HepG2 (cell line): ENCODE measurements at regions not wholly inside any gene's neighbourhood (a gene's known extent, or its start where the extent isn't known, plus 50 kb on each side); places are given as distances from the start of the nearest gene placed in this dataset.

Source experiments
- ATAC-seq: fragments of 200-7000 bp; cut with Tn5 transposase; 3 replicates; pipeline ENCODE4 v1.9.1; 2020; ENCODE audit warnings: mild to moderate bottlenecking, moderate library complexity
- BruUV-seq: library from RNA; stranded (reverse); fragments of 400-500 nt; replicated peaks from 2 replicates; lab custom pipeline; 2021; lab: Mats Ljungman, UMichigan
- CTCF ChIA-PET: fragments of 300-600 bp; formaldehyde crosslinking; extraction: SDS; loops from one replicate; lab custom pipeline; 2021; ENCODE audit warnings: low total read pairs, inconsistent platforms, low intra/inter-chr PET ratio; lab: Yijun Ruan, JAX
- POLR2A ChIA-PET: fragments of 350-600 bp; sonication (Branson Sonifier 250); formaldehyde crosslinking; loops from one replicate; lab custom pipeline; 2020; ENCODE audit warnings: antibody characterized with exemption, inconsistent platforms; lab: Yijun Ruan, JAX
- DNase-seq: peaks from one replicate; pipeline ENCODE4 v3.0.0-alpha.2; 2015; ENCODE audit warnings: low spot score
- FAIRE-seq: peaks from 3 replicates; lab custom pipeline; 2011; peaks lifted over from hg19 to GRCh38; lab: Jason Lieb, UNC
- H2AFZ ChIP-seq: one replicate; pipeline ENCODE4 v1.6.1; 2011; ENCODE audit warnings: low read length, inconsistent platforms
- H3K27ac ChIP-seq: fragments of 300-600 bp; 3 replicates; pipeline ENCODE4 v1.8.0; 2011; ENCODE audit warnings: mixed run types, mild to moderate bottlenecking, mixed read lengths, low read length, inconsistent platforms; ENCODE audit not compliant: insufficient read depth; ENCODE audit errors: extremely low read length
- H3K27me3 ChIP-seq, 2 experiments: fragments of 200-600 bp in 1 of 2; 2 replicates in 1 of 2; 3 replicates in 1 of 2; pipeline versions ENCODE4 v1.6.0 to v1.8.0; 2011; ENCODE audit warnings: low read length in 2 of 2, mild to moderate bottlenecking in 2 of 2, moderate library complexity in 2 of 2, inconsistent platforms in 1 of 2; ENCODE audit not compliant: insufficient read depth in 2 of 2, control insufficient read depth in 1 of 2
- H3K36me3 ChIP-seq, 2 experiments: fragments of 200-600 bp in 1 of 2; replicated peaks in 1 of 2; 2 replicates in 1 of 2; 3 replicates in 1 of 2; pipeline versions ENCODE4 v1.5.1 to v1.8.0; 2011; ENCODE audit warnings: low read length in 2 of 2, inconsistent platforms in 1 of 2; ENCODE audit not compliant: insufficient read depth in 2 of 2, control insufficient read depth in 1 of 2
- H3K4me1 ChIP-seq: 2 replicates; pipeline ENCODE4 v1.5.1; 2012; ENCODE audit warnings: low read length, inconsistent platforms; ENCODE audit not compliant: insufficient read depth
- H3K4me2 ChIP-seq: 2 replicates; pipeline ENCODE4 v1.6.0; 2011; ENCODE audit warnings: low read depth, low read length, inconsistent platforms
- H3K4me3 ChIP-seq, 3 experiments: fragments of 200-600 bp in 1 of 3; sonication (generic), shearing (Covaris generic) in 1 of 3; replicated peaks in 1 of 3; 2 replicates each; pipeline ENCODE4 v1.5.1; 2011 to 2016; ENCODE audit warnings: low read length in 3 of 3, inconsistent platforms in 2 of 3, low read depth in 2 of 3, mild to moderate bottlenecking in 2 of 3, control low read depth in 1 of 3, mixed read lengths in 1 of 3; ENCODE audit not compliant: insufficient read depth in 1 of 3
- H3K79me2 ChIP-seq: one replicate; pipeline ENCODE4 v1.6.1; 2011; ENCODE audit warnings: low read length, inconsistent platforms; ENCODE audit not compliant: insufficient read depth
- H3K9ac ChIP-seq: 2 replicates; pipeline ENCODE4 v1.6.0; 2011; ENCODE audit warnings: mild to moderate bottlenecking, low read depth, low read length, inconsistent platforms; ENCODE audit not compliant: insufficient read depth
- H3K9me3 ChIP-seq: 2 replicates; pipeline ENCODE4 v1.5.1; 2012; ENCODE audit warnings: mild to moderate bottlenecking, low read length
- H4K20me1 ChIP-seq: 2 replicates; pipeline ENCODE4 v1.6.0; 2011; ENCODE audit warnings: inconsistent platforms, mild to moderate bottlenecking, low read length, moderate library complexity; ENCODE audit not compliant: insufficient read depth
- SIN3A ChIP-seq: IDR thresholded peaks from 2 replicates; pipeline ENCODE4 v1.6.1; 2011; ENCODE audit warnings: low read depth, mild to moderate bottlenecking, control low read depth, low read length, borderline replicate concordance
- U2AF1 ChIP-seq: fragments of 200-400 bp; formaldehyde crosslinking; optimal IDR thresholded peaks from 2 replicates; pipeline ENCODE3; 2017; ENCODE audit warnings: mild to moderate bottlenecking, low read depth, low read length
- WGBS: methylation state at CpG from one replicate; pipeline ENCODE4 v1.1.6; 2017; ENCODE audit warnings: low lambda C conversion rate; 5-methylcytosine and 5-hydroxymethylcytosine counted together
- in situ Hi-C: cut with HindIII; loops from 2 replicates; pipeline ENCODE4 v1.10.0; 2017; ENCODE audit warnings: low pct_unique_long_range_greater_than_20kb; ENCODE audit not compliant: extremely low pct_ligation_motif_present
- intact Hi-C: fragments of 100-400 bp; cut with micrococcal nuclease; formaldehyde crosslinking; loops from one replicate; pipeline ENCODE4 v1.10.0; 2022; ENCODE audit not compliant: unreplicated experiment
- TF ChIP-seq, protein P1 (sequence below): sonication (generic); formaldehyde crosslinking; IDR thresholded peaks from 2 replicates; pipeline ENCODE4 v1.5.1; 2020; ENCODE audit warnings: mild to moderate bottlenecking, missing genetic modification reagents, borderline replicate concordance
- TF ChIP-seq, protein P2 (sequence below): sonication (generic); formaldehyde crosslinking; conservative IDR thresholded peaks from 2 replicates; pipeline ENCODE4 v1.4.0; 2020; ENCODE audit warnings: missing genetic modification reagents

DNA sequence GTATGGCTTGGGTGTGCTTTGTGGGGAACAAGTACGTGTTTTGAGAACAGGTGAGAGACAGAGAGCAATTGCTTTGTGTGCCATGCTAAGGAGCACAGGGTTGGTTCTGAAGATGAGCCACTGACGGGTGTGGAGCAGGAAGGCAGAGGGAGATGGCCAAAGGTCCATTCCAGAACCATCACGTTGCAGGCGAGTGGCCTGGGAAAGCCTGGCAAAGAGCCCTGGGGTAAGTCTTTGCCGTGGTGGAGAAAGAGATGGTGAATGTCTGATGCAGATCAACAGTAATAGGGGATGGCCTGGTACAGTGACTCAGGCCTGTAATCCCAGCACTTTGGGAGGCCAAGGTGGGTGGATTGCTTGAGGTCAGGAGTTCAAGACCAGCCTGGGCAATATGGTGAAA is 93.5 kb upstream of the ZNF521 start:
- Histone ChIP-seq H3K79me2 (no peaks in the 10 kb centered on the region), H4K20me1 (no peaks in the 10 kb centered on the region), H3K9ac (no peak overlapping the region), H3K9me3 (no peaks in the 10 kb centered on the region), H3K4me1 (no peaks in the 10 kb centered on the region), H3K4me3 (no peak overlapping the region), H3K36me3 (no peaks in the 10 kb centered on the region), H3K27me3 (no peaks in the 10 kb centered on the region), H2AFZ (no peak overlapping the region), H3K4me2 (no peak overlapping the region), H3K27ac (no peak overlapping the region)
- intact Hi-C loops, result no loop called here
- CTCF ChIA-PET, result no interaction called here
- no peak for FAIRE-seq
- TF ChIP-seq SIN3A (no peak), U2AF1 (no peak)
- TF ChIP-seq, protein P1, sequence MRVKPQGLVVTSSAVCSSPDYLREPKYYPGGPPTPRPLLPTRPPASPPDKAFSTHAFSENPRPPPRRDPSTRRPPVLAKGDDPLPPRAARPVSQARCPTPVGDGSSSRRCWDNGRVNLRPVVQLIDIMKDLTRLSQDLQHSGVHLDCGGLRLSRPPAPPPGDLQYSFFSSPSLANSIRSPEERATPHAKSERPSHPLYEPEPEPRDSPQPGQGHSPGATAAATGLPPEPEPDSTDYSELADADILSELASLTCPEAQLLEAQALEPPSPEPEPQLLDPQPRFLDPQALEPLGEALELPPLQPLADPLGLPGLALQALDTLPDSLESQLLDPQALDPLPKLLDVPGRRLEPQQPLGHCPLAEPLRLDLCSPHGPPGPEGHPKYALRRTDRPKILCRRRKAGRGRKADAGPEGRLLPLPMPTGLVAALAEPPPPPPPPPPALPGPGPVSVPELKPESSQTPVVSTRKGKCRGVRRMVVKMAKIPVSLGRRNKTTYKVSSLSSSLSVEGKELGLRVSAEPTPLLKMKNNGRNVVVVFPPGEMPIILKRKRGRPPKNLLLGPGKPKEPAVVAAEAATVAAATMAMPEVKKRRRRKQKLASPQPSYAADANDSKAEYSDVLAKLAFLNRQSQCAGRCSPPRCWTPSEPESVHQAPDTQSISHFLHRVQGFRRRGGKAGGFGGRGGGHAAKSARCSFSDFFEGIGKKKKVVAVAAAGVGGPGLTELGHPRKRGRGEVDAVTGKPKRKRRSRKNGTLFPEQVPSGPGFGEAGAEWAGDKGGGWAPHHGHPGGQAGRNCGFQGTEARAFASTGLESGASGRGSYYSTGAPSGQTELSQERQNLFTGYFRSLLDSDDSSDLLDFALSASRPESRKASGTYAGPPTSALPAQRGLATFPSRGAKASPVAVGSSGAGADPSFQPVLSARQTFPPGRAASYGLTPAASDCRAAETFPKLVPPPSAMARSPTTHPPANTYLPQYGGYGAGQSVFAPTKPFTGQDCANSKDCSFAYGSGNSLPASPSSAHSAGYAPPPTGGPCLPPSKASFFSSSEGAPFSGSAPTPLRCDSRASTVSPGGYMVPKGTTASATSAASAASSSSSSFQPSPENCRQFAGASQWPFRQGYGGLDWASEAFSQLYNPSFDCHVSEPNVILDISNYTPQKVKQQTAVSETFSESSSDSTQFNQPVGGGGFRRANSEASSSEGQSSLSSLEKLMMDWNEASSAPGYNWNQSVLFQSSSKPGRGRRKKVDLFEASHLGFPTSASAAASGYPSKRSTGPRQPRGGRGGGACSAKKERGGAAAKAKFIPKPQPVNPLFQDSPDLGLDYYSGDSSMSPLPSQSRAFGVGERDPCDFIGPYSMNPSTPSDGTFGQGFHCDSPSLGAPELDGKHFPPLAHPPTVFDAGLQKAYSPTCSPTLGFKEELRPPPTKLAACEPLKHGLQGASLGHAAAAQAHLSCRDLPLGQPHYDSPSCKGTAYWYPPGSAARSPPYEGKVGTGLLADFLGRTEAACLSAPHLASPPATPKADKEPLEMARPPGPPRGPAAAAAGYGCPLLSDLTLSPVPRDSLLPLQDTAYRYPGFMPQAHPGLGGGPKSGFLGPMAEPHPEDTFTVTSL (CRISPR knock-in tag), result no peak
- TF ChIP-seq, protein P2, sequence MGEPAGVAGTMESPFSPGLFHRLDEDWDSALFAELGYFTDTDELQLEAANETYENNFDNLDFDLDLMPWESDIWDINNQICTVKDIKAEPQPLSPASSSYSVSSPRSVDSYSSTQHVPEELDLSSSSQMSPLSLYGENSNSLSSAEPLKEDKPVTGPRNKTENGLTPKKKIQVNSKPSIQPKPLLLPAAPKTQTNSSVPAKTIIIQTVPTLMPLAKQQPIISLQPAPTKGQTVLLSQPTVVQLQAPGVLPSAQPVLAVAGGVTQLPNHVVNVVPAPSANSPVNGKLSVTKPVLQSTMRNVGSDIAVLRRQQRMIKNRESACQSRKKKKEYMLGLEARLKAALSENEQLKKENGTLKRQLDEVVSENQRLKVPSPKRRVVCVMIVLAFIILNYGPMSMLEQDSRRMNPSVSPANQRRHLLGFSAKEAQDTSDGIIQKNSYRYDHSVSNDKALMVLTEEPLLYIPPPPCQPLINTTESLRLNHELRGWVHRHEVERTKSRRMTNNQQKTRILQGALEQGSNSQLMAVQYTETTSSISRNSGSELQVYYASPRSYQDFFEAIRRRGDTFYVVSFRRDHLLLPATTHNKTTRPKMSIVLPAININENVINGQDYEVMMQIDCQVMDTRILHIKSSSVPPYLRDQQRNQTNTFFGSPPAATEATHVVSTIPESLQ (CRISPR knock-in tag), result no peak
- no peak for DNase-seq
- BruUV-seq, result no TSS peak
- POLR2A ChIA-PET, result no interaction called here
- no peak for ATAC-seq
- 28% methylated on average over 5 of the region's 5 CpGs for WGBS
- in situ Hi-C loops, result no loop called here
